A673 (cell line): ENCODE measurements at regions not wholly inside any gene's neighbourhood (a gene's known extent, or its start where the extent isn't known, plus 50 kb on each side); places are given as distances from the start of the nearest gene placed in this dataset.
A peak's percentile ranks its signal among the peaks of the same experiment; 100 is the strongest.

Experiments
- EZH2 ChIP-seq: fragments of 200-600 bp; sonication (generic); IDR thresholded peaks from 2 replicates; pipeline ENCODE4 v1.6.1; 2017; ENCODE audit warnings: borderline replicate concordance, low read depth, mild to moderate bottlenecking, mixed read lengths, antibody characterized with exemption, low read length; ENCODE audit not compliant: poor library complexity, severe bottlenecking
- TF ChIP-seq, protein P1 (sequence below): fragments of 300-800, 200-600 bp; sonication (generic); conservative IDR thresholded peaks from 2 replicates; pipeline ENCODE4 v1.5.1; 2017; ENCODE audit warnings: low read depth, mild to moderate bottlenecking, antibody characterized with exemption, low read length, moderate library complexity, mixed read lengths

- TF ChIP-seq, protein P1, sequence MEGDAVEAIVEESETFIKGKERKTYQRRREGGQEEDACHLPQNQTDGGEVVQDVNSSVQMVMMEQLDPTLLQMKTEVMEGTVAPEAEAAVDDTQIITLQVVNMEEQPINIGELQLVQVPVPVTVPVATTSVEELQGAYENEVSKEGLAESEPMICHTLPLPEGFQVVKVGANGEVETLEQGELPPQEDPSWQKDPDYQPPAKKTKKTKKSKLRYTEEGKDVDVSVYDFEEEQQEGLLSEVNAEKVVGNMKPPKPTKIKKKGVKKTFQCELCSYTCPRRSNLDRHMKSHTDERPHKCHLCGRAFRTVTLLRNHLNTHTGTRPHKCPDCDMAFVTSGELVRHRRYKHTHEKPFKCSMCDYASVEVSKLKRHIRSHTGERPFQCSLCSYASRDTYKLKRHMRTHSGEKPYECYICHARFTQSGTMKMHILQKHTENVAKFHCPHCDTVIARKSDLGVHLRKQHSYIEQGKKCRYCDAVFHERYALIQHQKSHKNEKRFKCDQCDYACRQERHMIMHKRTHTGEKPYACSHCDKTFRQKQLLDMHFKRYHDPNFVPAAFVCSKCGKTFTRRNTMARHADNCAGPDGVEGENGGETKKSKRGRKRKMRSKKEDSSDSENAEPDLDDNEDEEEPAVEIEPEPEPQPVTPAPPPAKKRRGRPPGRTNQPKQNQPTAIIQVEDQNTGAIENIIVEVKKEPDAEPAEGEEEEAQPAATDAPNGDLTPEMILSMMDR, result peak; percentile 51
- TF ChIP-seq EZH2, result no peak
Observed at GRCh38 chr14:39731912-39732311, 299.7 kb upstream of the FBXO33 start.
